GM13977 (cell line): ENCODE measurements at regions not wholly inside any gene's neighbourhood (a gene's known extent, or its start where the extent isn't known, plus 50 kb on each side); places are given as distances from the start of the nearest gene placed in this dataset.
"Not testable (repeated sequence)": the region's sequence is repeated elsewhere in the genome, so short reads cannot be mapped to it uniquely, and the experiment has no call there.

Experiments used
- DNase-seq: peaks from one replicate; pipeline ENCODE4 v3.0.0; 2012; ENCODE audit warnings: low spot score
- CTCF ChIP-seq: IDR thresholded peaks from 2 replicates; pipeline ENCODE4 v1.5.1; 2012; ENCODE audit warnings: mild to moderate bottlenecking, control low read depth; ENCODE audit not compliant: insufficient read depth; ENCODE audit errors: extremely low read depth, missing control alignments
- in situ Hi-C: fragments of 300-500 bp; cut with MboI; formaldehyde crosslinking; loops from one replicate; pipeline ENCODE4 v1.12.0; 2022; ENCODE audit warnings: low sequenced_read_pairs, low pct_unique_long_range_greater_than_20kb, mixed read lengths, inconsistent platforms; ENCODE audit not compliant: unreplicated experiment

DNA sequence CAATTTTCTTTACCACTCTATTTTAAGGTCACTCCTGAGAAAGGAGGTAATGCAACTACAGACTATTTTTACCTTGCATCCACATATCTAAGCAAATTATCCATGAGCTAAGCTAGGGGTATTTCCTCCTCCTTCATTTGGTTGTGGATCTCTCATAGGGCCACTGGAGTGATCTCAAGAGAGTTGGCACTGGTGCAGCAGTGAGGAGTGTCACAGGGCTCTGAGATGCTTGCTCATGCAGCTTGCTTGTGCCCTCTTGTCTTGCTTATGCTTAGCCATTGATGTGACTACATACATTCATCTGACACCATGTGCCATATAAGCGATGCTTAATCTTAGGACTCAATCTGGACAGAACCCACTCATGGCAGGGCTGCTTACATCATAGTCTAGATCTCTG, 950.3 kb downstream of the TSN start:
- no peak for TF ChIP-seq CTCF
- in situ Hi-C loops: no loop called here
- no peak for DNase-seq

GRCh38 chr2:122706757-122707223, 951.3 kb downstream of the TSN start:
- in situ Hi-C loops: no loop called here
- TF ChIP-seq CTCF: no peak
- DNase-seq: no peak

DNA sequence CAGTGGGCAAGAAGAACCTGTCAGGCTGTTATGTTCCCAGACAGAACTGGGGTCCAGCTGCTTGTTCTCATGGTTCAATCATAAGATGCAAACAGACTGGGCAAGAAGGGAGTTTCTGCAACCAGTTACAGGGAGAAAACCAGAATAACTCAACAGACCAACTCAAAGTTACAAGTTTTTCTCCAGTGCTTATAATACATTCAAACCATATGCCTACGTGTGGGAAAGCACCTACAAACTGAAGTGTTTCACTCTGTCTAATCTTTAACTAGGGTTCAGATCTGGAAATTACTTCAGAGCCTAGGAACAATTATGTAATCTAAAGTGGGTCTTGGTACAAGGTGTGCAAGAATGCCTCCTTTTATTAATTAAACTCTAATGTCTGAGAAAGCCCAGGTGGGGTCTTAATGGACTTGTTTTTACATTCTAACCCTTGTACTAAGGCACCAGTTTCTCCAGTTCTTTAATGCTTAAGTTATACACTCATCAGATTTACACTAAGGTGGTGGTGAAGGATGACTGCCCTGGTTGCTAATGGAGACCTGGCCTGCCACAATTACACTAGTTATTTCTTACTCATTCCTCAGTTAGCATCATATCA, 951.9 kb downstream of the TSN start:
- peak; percentile 38 for DNase-seq
- TF ChIP-seq CTCF: no peak
- in situ Hi-C loops: no loop called here

- no peak for TF ChIP-seq CTCF
- no peak for DNase-seq
- in situ Hi-C loops: no loop called here
These were observed 954.6 kb downstream of the TSN start for GRCh38 chr2:122710049-122710448.

GRCh38 chr2:122713800-122714199, 958.3 kb downstream of the TSN start:
- in situ Hi-C loops: no loop called here
- no peak for TF ChIP-seq CTCF
- no peak for DNase-seq

DNA sequence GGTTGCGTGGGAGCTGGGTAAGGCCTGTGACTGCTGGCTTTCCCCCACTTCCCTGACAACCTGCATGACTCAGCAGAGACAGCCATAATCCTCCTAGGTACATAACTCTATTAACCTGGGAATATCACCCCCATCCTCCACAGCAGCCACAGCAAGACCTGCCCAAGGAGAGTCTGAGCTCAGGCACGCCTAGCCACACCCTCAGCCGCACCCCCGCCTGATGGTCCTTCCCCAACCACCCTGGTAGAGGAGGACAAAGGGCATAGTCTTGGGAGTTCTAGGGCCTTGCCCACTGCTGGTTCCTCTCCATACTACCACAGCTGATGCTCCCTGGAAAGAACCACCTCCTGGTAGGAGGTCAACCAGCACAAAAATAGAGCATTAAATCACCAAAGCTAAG, 965.4 kb downstream of the TSN start:
- TF ChIP-seq CTCF: peak; percentile 2
- in situ Hi-C loops, DNase-seq: not testable (repeated sequence)
